SU-DHL-6 (cell line): ENCODE measurements at regions not wholly inside any gene's neighbourhood (a gene's known extent, or its start where the extent isn't known, plus 50 kb on each side); places are given as distances from the start of the nearest gene placed in this dataset.

ENCODE experiments used
- H2AFZ ChIP-seq: fragments of 200-600 bp; sonication (generic); 2 replicates; pipeline ENCODE4 v1.6.1; 2014; ENCODE audit warnings: low read depth, mild to moderate bottlenecking, moderate library complexity, mixed read lengths, antibody characterized with exemption, low read length; ENCODE audit not compliant: severe bottlenecking
- H3F3A ChIP-seq: fragments of 200-600 bp; shearing (Covaris generic); 2 replicates; pipeline ENCODE4 v1.6.0; 2016; ENCODE audit warnings: antibody characterized with exemption, mild to moderate bottlenecking; ENCODE audit not compliant: insufficient read depth
- H3K27ac ChIP-seq: fragments of 200-600 bp; sonication (generic); 2 replicates; pipeline ENCODE4 v1.5.1; 2016; ENCODE audit warnings: low read depth, mild to moderate bottlenecking, low read length, moderate library complexity, mixed read lengths
- H3K27me3 ChIP-seq: fragments of 200-600 bp; sonication (generic), shearing (Covaris generic); 2 replicates; pipeline ENCODE4 v1.6.0; 2014; ENCODE audit warnings: mild to moderate bottlenecking, low read length
- H3K36me3 ChIP-seq: fragments of 200-600 bp; sonication (generic); 2 replicates; pipeline ENCODE4 v1.6.1; 2014; ENCODE audit warnings: mild to moderate bottlenecking, low read length, mixed read lengths
- H3K4me2 ChIP-seq: fragments of 300-600, 200-600 bp; shearing (Covaris generic), sonication (generic); 2 replicates; pipeline ENCODE4 v1.6.0; 2014; ENCODE audit warnings: low read length, low read depth, mild to moderate bottlenecking; ENCODE audit not compliant: poor library complexity, severe bottlenecking
- H3K4me3 ChIP-seq: fragments of 200-600 bp; sonication (generic); 2 replicates; pipeline ENCODE4 v1.5.1; 2014; ENCODE audit warnings: antibody characterized with exemption, low read length, mild to moderate bottlenecking, mixed read lengths; ENCODE audit not compliant: insufficient read depth, poor library complexity, severe bottlenecking
- H3K79me2 ChIP-seq: fragments of 200-600 bp; sonication (generic); 2 replicates; pipeline ENCODE4 v1.6.1; 2014; ENCODE audit warnings: mild to moderate bottlenecking, low read length, moderate library complexity; ENCODE audit not compliant: insufficient read depth
- H3K9ac ChIP-seq: fragments of 200-600 bp; sonication (generic); 2 replicates; pipeline ENCODE4 v1.7.0; 2014; ENCODE audit warnings: mild to moderate bottlenecking, low read length
- H3K9me2 ChIP-seq: fragments of 200-600 bp; sonication (generic); replicated peaks from 2 replicates; pipeline ENCODE4 v1.6.1; 2014; ENCODE audit warnings: low read length; ENCODE audit not compliant: insufficient read depth
- H3K9me3 ChIP-seq: fragments of 200-600 bp; sonication (generic); 2 replicates; pipeline ENCODE4 v1.6.1; 2014; ENCODE audit warnings: low read length, mixed read lengths; ENCODE audit not compliant: insufficient read depth
- H4K20me1 ChIP-seq: fragments of 200-600 bp; sonication (generic); 2 replicates; pipeline ENCODE4 v1.6.1; 2014; ENCODE audit warnings: low read depth, mild to moderate bottlenecking, antibody characterized with exemption, low read length, moderate library complexity, mixed read lengths
- CTCF ChIP-seq: fragments of 200-600 bp; sonication (generic); IDR thresholded peaks from one replicate; pipeline ENCODE4 v1.5.1; 2017; ENCODE audit warnings: antibody characterized with exemption, mild to moderate bottlenecking, low read length, moderate library complexity; ENCODE audit not compliant: insufficient read depth, poor library complexity, severe bottlenecking
- EZH2phosphoT487 ChIP-seq: fragments of 200-600 bp; sonication (generic), shearing (Covaris generic); conservative IDR thresholded peaks from 2 replicates; pipeline ENCODE4 v1.6.1; 2018; ENCODE audit warnings: mild to moderate bottlenecking, antibody characterized with exemption, low read length, moderate library complexity, mixed read lengths

- no peak overlapping the region for H2AFZ ChIP-seq
Measured at GRCh38 chr12:77153706-77154105, 88.3 kb upstream of the E2F7 start.

GRCh38 chr12:77152623-77153193 lies 87.3 kb upstream of the E2F7 start:
- H3K27me3 ChIP-seq: no peaks in the 10 kb centered on the region
- no peak overlapping the region for H3K9ac ChIP-seq
- no peaks in the 10 kb centered on the region for H3F3A ChIP-seq
- no peaks in the 10 kb centered on the region for H3K36me3 ChIP-seq
- H3K4me2 ChIP-seq: no peak overlapping the region
- no peaks in the 10 kb centered on the region for H3K9me2 ChIP-seq
- H4K20me1 ChIP-seq: no peaks in the 10 kb centered on the region
- no peak overlapping the region for H3K27ac ChIP-seq
- no peak overlapping the region for H2AFZ ChIP-seq
- TF ChIP-seq CTCF: no peak
- no peak for TF ChIP-seq EZH2phosphoT487
- H3K4me3 ChIP-seq: no peak overlapping the region
- H3K79me2 ChIP-seq: no peaks in the 10 kb centered on the region
- no peaks in the 10 kb centered on the region for H3K9me3 ChIP-seq

More at GRCh38 chr12:77153706-77154105, 88.3 kb upstream of the E2F7 start:
- H4K20me1 ChIP-seq: no peaks in the 10 kb centered on the region
- H3K27ac ChIP-seq: no peak overlapping the region
- no peak for TF ChIP-seq EZH2phosphoT487
- TF ChIP-seq CTCF: no peak
- no peaks in the 10 kb centered on the region for H3K9me2 ChIP-seq
- H3K4me2 ChIP-seq: no peak overlapping the region
- no peaks in the 10 kb centered on the region for H3F3A ChIP-seq
- no peaks in the 10 kb centered on the region for H3K36me3 ChIP-seq
- no peaks in the 10 kb centered on the region for H3K79me2 ChIP-seq
- H3K27me3 ChIP-seq: no peaks in the 10 kb centered on the region
- no peak overlapping the region for H3K4me3 ChIP-seq
- no peaks in the 10 kb centered on the region for H3K9me3 ChIP-seq
- no peak overlapping the region for H3K9ac ChIP-seq

DNA sequence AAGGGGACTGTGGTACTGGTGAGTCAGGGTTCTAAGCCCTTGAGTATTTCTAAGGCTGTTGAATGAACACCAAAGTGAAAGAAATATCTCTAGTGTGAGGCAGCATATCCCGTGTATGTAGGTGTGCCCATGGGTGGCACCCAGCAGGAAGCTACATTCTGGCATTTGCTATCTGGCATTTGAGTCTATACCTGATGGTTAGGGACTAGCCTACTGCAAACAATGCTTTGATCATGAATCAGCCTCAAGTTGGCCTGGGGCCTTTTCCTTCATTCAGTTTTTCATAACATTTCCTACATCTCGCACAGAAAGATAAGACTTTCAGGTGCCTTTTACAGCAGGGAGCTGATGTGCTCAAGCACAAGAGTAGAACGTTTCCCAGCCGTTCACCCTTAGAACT lies 85.7 kb upstream of the E2F7 start:
- Histone ChIP-seq H3K79me2 (no peaks in the 10 kb centered on the region), H2AFZ (no peak overlapping the region), H3K27me3 (no peaks in the 10 kb centered on the region), H3F3A (no peaks in the 10 kb centered on the region), H3K36me3 (no peaks in the 10 kb centered on the region), H3K9me3 (no peaks in the 10 kb centered on the region), H3K27ac (no peak overlapping the region), H3K4me2 (no peak overlapping the region), H4K20me1 (no peaks in the 10 kb centered on the region), H3K9ac (no peak overlapping the region), H3K9me2 (no peaks in the 10 kb centered on the region), H3K4me3 (no peak overlapping the region)
- TF ChIP-seq CTCF: no peak
- TF ChIP-seq EZH2phosphoT487: no peak
